Ovary (tissue), 1 donor: ENCODE measurements at regions not wholly inside any gene's neighbourhood (a gene's known extent, or its start where the extent isn't known, plus 50 kb on each side); places are given as distances from the start of the nearest gene placed in this dataset.

Source experiments
- EP300 ChIP-seq: sonication (generic); formaldehyde crosslinking; IDR thresholded peaks from one replicate; pipeline ENCODE4 v1.6.1; 2017; ENCODE audit warnings: antibody characterized with exemption
- POLR2A ChIP-seq: fragments of 450-650 bp; IDR thresholded peaks from one replicate; pipeline ENCODE4 v1.6.1; 2017; ENCODE audit warnings: antibody characterized with exemption, mild to moderate bottlenecking, moderate library complexity

DNA sequence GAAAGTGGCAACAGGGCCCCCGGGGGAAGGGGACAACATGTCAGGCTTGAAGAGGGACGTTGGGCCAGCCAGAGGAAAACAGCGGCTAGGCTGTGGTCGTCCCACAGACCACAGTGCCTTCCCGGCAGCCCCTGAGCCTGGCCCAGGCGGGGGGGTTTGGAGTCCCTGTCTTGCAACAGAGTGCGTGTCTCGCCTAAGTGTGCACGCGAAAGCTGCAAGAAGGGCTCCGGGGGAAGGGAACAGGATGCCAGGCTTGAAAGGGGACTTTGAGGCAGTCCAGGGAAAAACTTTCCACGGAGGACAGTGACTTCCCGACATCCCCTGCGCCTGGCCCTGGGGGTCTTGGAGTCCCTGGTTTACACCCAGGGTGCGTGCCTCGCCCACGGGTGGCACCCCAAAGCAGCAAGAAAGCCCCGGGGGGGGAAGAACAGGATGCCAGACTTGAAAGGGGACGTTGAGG, 157.5 kb upstream of the ALG10B start:
- TF ChIP-seq POLR2A (no peak), EP300 (no peak)
